ENCODE measurements at regions not wholly inside any gene's neighbourhood (a gene's known extent, or its start where the extent isn't known, plus 50 kb on each side); places are given as distances from the start of the nearest gene placed in this dataset.

DNA sequence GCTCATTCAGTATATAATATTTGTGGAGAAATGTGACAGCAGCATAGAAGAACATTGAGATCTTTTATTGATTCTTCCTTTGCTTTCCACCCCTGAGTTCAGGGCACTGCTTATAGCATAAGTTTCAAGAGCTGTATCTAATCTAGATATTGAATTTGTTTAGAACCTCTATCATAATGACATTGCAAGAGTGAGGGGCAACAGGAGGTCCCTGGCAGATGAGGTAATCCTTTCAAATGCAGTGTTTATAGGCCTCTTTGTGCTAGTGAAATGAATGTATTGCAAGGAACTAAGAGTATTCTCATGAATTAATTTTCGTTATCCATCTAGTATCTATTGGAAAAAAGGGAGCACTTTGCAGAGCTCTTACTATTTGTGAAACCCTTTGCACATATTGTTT, 167.2 kb upstream of the FERD3L start:
- CTCF ChIA-PET = interaction anchor here (0.6 kb wide), 1 partner anchor 131 kb away, joined by 4 read pairs; no protein-coding TSS in a partner anchor
- ATAC-seq (no peak), DNase-seq (no peak)
- Histone ChIP-seq H3K9me3 (ENCODE audit: low read length) (no peaks in the 10 kb centered on the region), H4K20me1 (ENCODE audit: low read length) (no peaks in the 10 kb centered on the region), H2AFZ (ENCODE audit: low read length) (no peak overlapping the region), H3K4me2 (ENCODE audit: low read length) (no peak overlapping the region), H3K36me3 (ENCODE audit: low read depth, low read length) (no peaks in the 10 kb centered on the region), H3F3A (ENCODE audit: low read length, unreplicated experiment) (no peaks in the 10 kb centered on the region), H3K27ac (ENCODE audit: low read length) (no peak overlapping the region), H3K9me2 (replicated peaks; ENCODE audit: low read length) (no peaks in the 10 kb centered on the region), H3K4me3 (ENCODE audit: low read length) (no peak overlapping the region), H3K27me3 (ENCODE audit: low read length) (0 out of 2 replicates have a peak, but pooled peaks cover 5% of the 10 kb centered on the region), H3K4me1 (ENCODE audit: insufficient read depth, low read length) (no peaks in the 10 kb centered on the region), H3K9ac (ENCODE audit: low read length) (no peak overlapping the region), H3K79me2 (ENCODE audit: low read length) (no peaks in the 10 kb centered on the region)
- intact Hi-C loops (cut with micrococcal nuclease) = no loop called here
- BruUV-seq (replicated peaks) = no TSS peak
- TF ChIP-seq, protein P1, sequence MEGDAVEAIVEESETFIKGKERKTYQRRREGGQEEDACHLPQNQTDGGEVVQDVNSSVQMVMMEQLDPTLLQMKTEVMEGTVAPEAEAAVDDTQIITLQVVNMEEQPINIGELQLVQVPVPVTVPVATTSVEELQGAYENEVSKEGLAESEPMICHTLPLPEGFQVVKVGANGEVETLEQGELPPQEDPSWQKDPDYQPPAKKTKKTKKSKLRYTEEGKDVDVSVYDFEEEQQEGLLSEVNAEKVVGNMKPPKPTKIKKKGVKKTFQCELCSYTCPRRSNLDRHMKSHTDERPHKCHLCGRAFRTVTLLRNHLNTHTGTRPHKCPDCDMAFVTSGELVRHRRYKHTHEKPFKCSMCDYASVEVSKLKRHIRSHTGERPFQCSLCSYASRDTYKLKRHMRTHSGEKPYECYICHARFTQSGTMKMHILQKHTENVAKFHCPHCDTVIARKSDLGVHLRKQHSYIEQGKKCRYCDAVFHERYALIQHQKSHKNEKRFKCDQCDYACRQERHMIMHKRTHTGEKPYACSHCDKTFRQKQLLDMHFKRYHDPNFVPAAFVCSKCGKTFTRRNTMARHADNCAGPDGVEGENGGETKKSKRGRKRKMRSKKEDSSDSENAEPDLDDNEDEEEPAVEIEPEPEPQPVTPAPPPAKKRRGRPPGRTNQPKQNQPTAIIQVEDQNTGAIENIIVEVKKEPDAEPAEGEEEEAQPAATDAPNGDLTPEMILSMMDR (conservative IDR thresholded peaks at IDR 0.05; ENCODE audit: low read depth, low read length) = no peak
- TF ChIP-seq EZH2phosphoT487 (IDR thresholded peaks at IDR 0.05; ENCODE audit: borderline replicate concordance, low read length) = no peak
- no peak for TF ChIP-seq EZH2 (IDR thresholded peaks at IDR 0.05; ENCODE audit: low read length, unreplicated experiment)
- POLR2A ChIA-PET (ENCODE audit: unreplicated experiment) = no interaction called here

DNA sequence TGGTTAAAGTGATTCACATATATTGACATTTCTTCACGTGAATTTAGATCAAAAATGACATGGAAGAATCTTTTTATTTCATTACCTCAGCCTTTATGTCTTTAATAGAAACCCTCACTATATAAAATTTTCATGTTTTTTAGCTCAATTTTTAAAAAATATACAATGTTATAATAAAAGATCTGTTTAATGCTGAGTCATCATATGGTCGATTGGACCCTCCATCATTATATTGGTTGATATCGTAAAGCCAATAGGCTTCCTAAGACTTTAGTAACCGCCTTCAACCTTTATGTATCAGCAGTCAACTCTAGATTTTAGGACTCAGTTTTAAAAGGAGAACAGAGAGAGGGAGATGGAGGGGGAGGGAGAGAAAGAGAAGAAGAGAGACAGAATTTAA, 162.3 kb upstream of the FERD3L start:
- DNase-seq = no peak
- H3K36me3 ChIP-seq (ENCODE audit: low read depth, low read length) = no peaks in the 10 kb centered on the region
- no peaks in the 10 kb centered on the region for H3F3A ChIP-seq (ENCODE audit: low read length, unreplicated experiment)
- H2AFZ ChIP-seq (ENCODE audit: low read length) = no peak overlapping the region
- H3K4me2 ChIP-seq (ENCODE audit: low read length) = no peak overlapping the region
- no peaks in the 10 kb centered on the region for H3K79me2 ChIP-seq (ENCODE audit: low read length)
- CTCF ChIA-PET = no interaction called here
- no peaks in the 10 kb centered on the region for H4K20me1 ChIP-seq (ENCODE audit: low read length)
- intact Hi-C loops (cut with micrococcal nuclease) = no loop called here
- no peaks in the 10 kb centered on the region for H3K9me3 ChIP-seq (ENCODE audit: low read length)
- ATAC-seq = no peak
- H3K9me2 ChIP-seq (replicated peaks; ENCODE audit: low read length) = no peaks in the 10 kb centered on the region
- H3K9ac ChIP-seq (ENCODE audit: low read length) = no peak overlapping the region
- H3K27ac ChIP-seq (ENCODE audit: low read length) = no peak overlapping the region
- no peaks in the 10 kb centered on the region for H3K27me3 ChIP-seq (ENCODE audit: low read length)
- no TSS peak for BruUV-seq (replicated peaks)
- H3K4me1 ChIP-seq (ENCODE audit: insufficient read depth, low read length) = no peaks in the 10 kb centered on the region
- POLR2A ChIA-PET (ENCODE audit: unreplicated experiment) = no interaction called here
- no peak overlapping the region for H3K4me3 ChIP-seq (ENCODE audit: low read length)
- no peak for TF ChIP-seq EZH2phosphoT487 (IDR thresholded peaks at IDR 0.05; ENCODE audit: borderline replicate concordance, low read length)
- TF ChIP-seq, protein P1 (conservative IDR thresholded peaks at IDR 0.05; ENCODE audit: low read depth, low read length) = no peak
- TF ChIP-seq EZH2 (IDR thresholded peaks at IDR 0.05; ENCODE audit: low read length, unreplicated experiment) = no peak

DNA sequence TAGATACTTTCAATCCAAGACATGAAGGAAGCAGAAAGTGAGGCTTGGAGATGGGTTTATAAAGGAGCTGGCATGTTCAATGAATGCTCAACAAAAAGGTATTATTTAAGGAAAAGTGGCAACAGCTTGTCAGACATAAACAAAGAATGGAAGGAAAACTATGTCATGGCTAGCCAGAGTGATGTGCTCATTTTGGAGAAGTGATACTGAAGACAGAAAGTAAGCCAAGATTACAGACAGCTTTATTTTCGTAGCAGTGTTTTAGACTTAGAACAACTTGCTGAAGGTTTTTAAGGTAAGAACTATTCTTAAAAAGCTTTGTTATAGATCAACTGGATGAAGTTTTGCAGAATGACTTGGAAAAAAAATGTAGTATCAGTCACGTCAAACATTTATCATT, 160.5 kb upstream of the FERD3L start:
- no peak for TF ChIP-seq EZH2 (IDR thresholded peaks at IDR 0.05; ENCODE audit: low read length, unreplicated experiment)
- TF ChIP-seq, protein P1 (conservative IDR thresholded peaks at IDR 0.05; ENCODE audit: low read depth, low read length) = no peak
- no peak for TF ChIP-seq EZH2phosphoT487 (IDR thresholded peaks at IDR 0.05; ENCODE audit: borderline replicate concordance, low read length)
- H3K27me3 ChIP-seq (ENCODE audit: low read length) = no peaks in the 10 kb centered on the region
- no peak overlapping the region for H3K4me3 ChIP-seq (ENCODE audit: low read length)
- DNase-seq = no peak
- no peaks in the 10 kb centered on the region for H3K79me2 ChIP-seq (ENCODE audit: low read length)
- H3K9me3 ChIP-seq (ENCODE audit: low read length) = no peaks in the 10 kb centered on the region
- no peak overlapping the region for H3K4me2 ChIP-seq (ENCODE audit: low read length)
- ChIA-PET POLR2A (ENCODE audit: unreplicated experiment) (no interaction called here), CTCF (no interaction called here)
- H3K36me3 ChIP-seq (ENCODE audit: low read depth, low read length) = no peaks in the 10 kb centered on the region
- BruUV-seq (replicated peaks) = no TSS peak
- intact Hi-C loops (cut with micrococcal nuclease) = no loop called here
- no peaks in the 10 kb centered on the region for H3K4me1 ChIP-seq (ENCODE audit: insufficient read depth, low read length)
- ATAC-seq = no peak
- no peak overlapping the region for H3K9ac ChIP-seq (ENCODE audit: low read length)
- no peaks in the 10 kb centered on the region for H4K20me1 ChIP-seq (ENCODE audit: low read length)
- H3K27ac ChIP-seq (ENCODE audit: low read length) = no peak overlapping the region
- H3K9me2 ChIP-seq (replicated peaks; ENCODE audit: low read length) = no peaks in the 10 kb centered on the region
- H2AFZ ChIP-seq (ENCODE audit: low read length) = no peak overlapping the region
- no peaks in the 10 kb centered on the region for H3F3A ChIP-seq (ENCODE audit: low read length, unreplicated experiment)

All from PC-3 (cell line).